OCI-LY7 (cell line): ENCODE measurements at regions not wholly inside any gene's neighbourhood (a gene's known extent, or its start where the extent isn't known, plus 50 kb on each side); places are given as distances from the start of the nearest gene placed in this dataset.

Experiments used
- BruUV-seq: library from RNA; stranded (reverse); fragments of 400-500 nt; replicated peaks from 2 replicates; lab custom pipeline; 2021; lab: Mats Ljungman, UMichigan
- CTCF ChIA-PET: fragments of 300-600 bp; sonication (Branson Sonifier 250); formaldehyde crosslinking; loops from one replicate; lab custom pipeline; 2022; ENCODE audit warnings: antibody characterized with exemption; ENCODE audit not compliant: unreplicated experiment; lab: Charles Lee
- POLR2A ChIA-PET: fragments of 300-600 bp; sonication (Branson Sonifier 250); formaldehyde crosslinking; loops from one replicate; lab custom pipeline; 2022; ENCODE audit warnings: antibody characterized with exemption; lab: Charles Lee
- DNase-seq: peaks from one replicate; pipeline ENCODE4 v3.0.0-alpha.2; 2015; ENCODE audit warnings: low spot score
- H2AFZ ChIP-seq: fragments of 200-600 bp; sonication (generic), shearing (Covaris generic); 2 replicates; pipeline ENCODE4 v1.6.1; 2014; ENCODE audit warnings: mild to moderate bottlenecking, antibody characterized with exemption, low read length, moderate library complexity
- H3K27ac ChIP-seq: fragments of 200-600 bp; sonication (generic); 2 replicates; pipeline ENCODE4 v1.5.1; 2014; ENCODE audit warnings: mixed run types, low read depth, mild to moderate bottlenecking, moderate library complexity, low read length, inconsistent platforms; ENCODE audit not compliant: poor library complexity, severe bottlenecking
- H3K36me3 ChIP-seq: fragments of 200-600 bp; sonication (generic); 2 replicates; pipeline ENCODE4 v1.6.1; 2014; ENCODE audit warnings: mild to moderate bottlenecking, antibody characterized with exemption, low read length, moderate library complexity, mixed read lengths; ENCODE audit not compliant: insufficient read depth
- H3K4me1 ChIP-seq: fragments of 200-600 bp; sonication (generic); 2 replicates; pipeline ENCODE4 v1.5.1; 2014; ENCODE audit warnings: mild to moderate bottlenecking, low read length; ENCODE audit not compliant: insufficient read depth, poor library complexity, severe bottlenecking
- H3K4me2 ChIP-seq: fragments of 200-600 bp; sonication (generic); 2 replicates; pipeline ENCODE4 v1.6.1; 2014; ENCODE audit warnings: mild to moderate bottlenecking, low read length
- H3K4me3 ChIP-seq: fragments of 200-600 bp; sonication (generic); 2 replicates; pipeline ENCODE4 v1.5.1; 2014; ENCODE audit warnings: mild to moderate bottlenecking, low read depth, low read length; ENCODE audit not compliant: poor library complexity, severe bottlenecking
- H3K79me2 ChIP-seq: fragments of 200-600 bp; sonication (generic); 2 replicates; pipeline ENCODE4 v1.6.1; 2016; ENCODE audit warnings: low read depth, mild to moderate bottlenecking, low read length, moderate library complexity, mixed read lengths; ENCODE audit not compliant: insufficient read depth
- H3K9me2 ChIP-seq: fragments of 200-600 bp; sonication (generic); 2 replicates; pipeline ENCODE4 v1.6.1; 2016; ENCODE audit warnings: mild to moderate bottlenecking, low read length, mixed read lengths; ENCODE audit not compliant: insufficient read depth
- H3K9me3 ChIP-seq: fragments of 200-600 bp; sonication (generic); 2 replicates; pipeline ENCODE4 v1.6.1; 2014; ENCODE audit warnings: mild to moderate bottlenecking, mixed run types, low read length, mixed read lengths
- H4K20me1 ChIP-seq: fragments of 200-600 bp; sonication (generic); 2 replicates; pipeline ENCODE4 v1.6.1; 2014; ENCODE audit warnings: mild to moderate bottlenecking, antibody characterized with exemption, low read length, moderate library complexity, mixed read lengths; ENCODE audit not compliant: insufficient read depth
- CTCF ChIP-seq: fragments of 200-600 bp; sonication (generic); conservative IDR thresholded peaks from 2 replicates; pipeline ENCODE4 v1.5.1; 2014; ENCODE audit warnings: mild to moderate bottlenecking, antibody characterized with exemption, low read length, moderate library complexity, mixed read lengths
- EZH2phosphoT487 ChIP-seq: fragments of 200-600 bp; sonication (generic); IDR thresholded peaks from 2 replicates; pipeline ENCODE4 v1.6.1; 2018; ENCODE audit warnings: low read depth, borderline replicate concordance, mild to moderate bottlenecking, mixed run types, antibody characterized with exemption, low read length, moderate library complexity, mixed read lengths
- intact Hi-C: fragments of 100-400 bp; cut with micrococcal nuclease; formaldehyde crosslinking; loops from one replicate; pipeline ENCODE4 v1.10.0; 2022; ENCODE audit not compliant: unreplicated experiment

GRCh38 chr4:73344106-73344505 is 60.0 kb upstream of the ALB start:
- intact Hi-C loops: no loop called here
- H3K27ac ChIP-seq: no peak overlapping the region
- H2AFZ ChIP-seq: no peak overlapping the region
- BruUV-seq: no TSS peak
- no peaks in the 10 kb centered on the region for H3K36me3 ChIP-seq
- H3K4me3 ChIP-seq: no peak overlapping the region
- DNase-seq: no peak
- no peaks in the 10 kb centered on the region for H3K9me2 ChIP-seq
- H4K20me1 ChIP-seq: no peaks in the 10 kb centered on the region
- no peaks in the 10 kb centered on the region for H3K4me1 ChIP-seq
- H3K4me2 ChIP-seq: no peak overlapping the region
- POLR2A ChIA-PET: no interaction called here
- TF ChIP-seq EZH2phosphoT487 (no peak), CTCF (no peak)
- no peaks in the 10 kb centered on the region for H3K79me2 ChIP-seq
- H3K9me3 ChIP-seq: no peaks in the 10 kb centered on the region
- CTCF ChIA-PET: no interaction called here

GRCh38 chr4:73343432-73343831 is 60.7 kb upstream of the ALB start:
- no peak overlapping the region for H2AFZ ChIP-seq
- no peak for TF ChIP-seq CTCF
- no peak for TF ChIP-seq EZH2phosphoT487
- no peaks in the 10 kb centered on the region for H3K79me2 ChIP-seq
- no peaks in the 10 kb centered on the region for H3K9me2 ChIP-seq
- H3K9me3 ChIP-seq: no peaks in the 10 kb centered on the region
- no peak overlapping the region for H3K27ac ChIP-seq
- BruUV-seq: no TSS peak
- intact Hi-C loops: no loop called here
- no peak for DNase-seq
- H3K4me3 ChIP-seq: no peak overlapping the region
- no peaks in the 10 kb centered on the region for H3K36me3 ChIP-seq
- no peaks in the 10 kb centered on the region for H3K4me1 ChIP-seq
- ChIA-PET CTCF (no interaction called here), POLR2A (no interaction called here)
- H4K20me1 ChIP-seq: no peaks in the 10 kb centered on the region
- H3K4me2 ChIP-seq: no peak overlapping the region

- intact Hi-C loops: loop anchor here (1.0 to 2.0 kb wide), 2 partner anchors 231 to 328 kb away; no protein-coding TSS in a partner anchor
- ChIA-PET CTCF (interaction anchor here (1.2 kb wide), 1 partner anchor 102 kb away, joined by 3 read pairs; no protein-coding TSS in a partner anchor), POLR2A (interaction anchor here (0.6 to 0.8 kb wide), 2 partner anchors 23 to 278 kb away, joined by 3 read pairs; no protein-coding TSS in a partner anchor)
- Histone ChIP-seq H3K79me2 (no peaks in the 10 kb centered on the region), H3K4me1 (no peaks in the 10 kb centered on the region), H2AFZ (no peak overlapping the region), H3K4me2 (no peak overlapping the region), H3K9me2 (no peaks in the 10 kb centered on the region), H4K20me1 (no peaks in the 10 kb centered on the region), H3K36me3 (no peaks in the 10 kb centered on the region), H3K9me3 (no peaks in the 10 kb centered on the region), H3K27ac (no peak overlapping the region), H3K4me3 (no peak overlapping the region)
- DNase-seq: peak; percentile 60
- TF ChIP-seq EZH2phosphoT487 (no peak), CTCF (peak; percentile 78)
- BruUV-seq: no TSS peak
Observed at GRCh38 chr4:73341454-73341853, 62.6 kb upstream of the ALB start.
